ENCODE measurements at regions not wholly inside any gene's neighbourhood (a gene's known extent, or its start where the extent isn't known, plus 50 kb on each side); places are given as distances from the start of the nearest gene placed in this dataset.

DNA sequence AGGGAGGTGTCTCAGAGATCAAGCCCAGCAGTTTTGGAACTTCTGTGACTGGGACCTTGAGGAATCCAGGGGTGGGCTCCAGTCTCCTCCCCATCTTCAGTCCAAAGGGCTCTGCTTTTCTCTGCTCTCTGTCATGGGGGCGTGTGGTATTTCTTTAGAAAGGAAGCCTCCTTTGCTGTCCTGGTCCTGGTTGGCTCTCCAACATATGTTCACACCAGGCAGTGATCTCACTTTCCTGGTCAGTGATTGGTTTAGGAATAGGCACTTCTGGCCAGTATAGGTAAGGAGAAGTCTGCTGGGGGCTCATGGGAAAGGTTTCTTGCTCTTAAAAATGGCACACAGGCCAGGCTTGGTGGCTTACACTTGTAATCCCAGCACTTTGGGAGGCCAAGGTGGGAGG is 115.5 kb upstream of the HAAO start:
- TF ChIP-seq REST (IDR thresholded peaks at IDR 0.05; ENCODE audit: insufficient read depth in 1 of 2, low read depth in 2 of 2, low read length in 2 of 2) = no peak
- no peak for TF ChIP-seq POLR2AphosphoS5 (IDR thresholded peaks at IDR 0.05; ENCODE audit: low read depth, low read length)

All from PFSK-1 (cell line).